ENCODE measurements at regions not wholly inside any gene's neighbourhood (a gene's known extent, or its start where the extent isn't known, plus 50 kb on each side); places are given as distances from the start of the nearest gene placed in this dataset.

GRCh38 chr2:35294636-35295263 lies 1060.8 kb upstream of the CRIM1 start:
- TF ChIP-seq POLR2AphosphoS5 (IDR thresholded peaks at IDR 0.05; ENCODE audit: low read depth) = no peak
- TF ChIP-seq CTCF (IDR thresholded peaks at IDR 0.05; ENCODE audit: insufficient read depth, low read length) = no peak
- TF ChIP-seq GABPA (IDR thresholded peaks at IDR 0.05; ENCODE audit: low read depth) = no peak
- TF ChIP-seq REST (IDR thresholded peaks at IDR 0.05; ENCODE audit: insufficient replicate concordance, low read depth) = no peak

All from HL-60 (cell line).